Body of pancreas (tissue), 4 donors: ENCODE measurements at regions not wholly inside any gene's neighbourhood (a gene's known extent, or its start where the extent isn't known, plus 50 kb on each side); places are given as distances from the start of the nearest gene placed in this dataset.

Experiments
- CTCF ChIP-seq, 7 experiments: fragments of 450-650 bp in 4 of 7; fragments of 200-600 bp in 3 of 7; sonication (generic) in 3 of 7; IDR thresholded peaks; one replicate each; pipeline ENCODE4 v1.5.1; 2016 to 2019; ENCODE audit warnings: antibody characterized with exemption in 7 of 7
- POLR2A ChIP-seq, 3 donors: fragments of 450-650 bp; IDR thresholded peaks; one replicate each; pipeline ENCODE4 v1.6.1; 2016; ENCODE audit warnings: antibody characterized with exemption in 3 of 3, mild to moderate bottlenecking in 2 of 3

- TF ChIP-seq CTCF (IDR thresholded peaks at IDR 0.05) (no peak), POLR2A (IDR thresholded peaks at IDR 0.05) (no peak)
These were observed 845.6 kb downstream of the ADGRL2 start for GRCh38 chr1:82646336-82646735.
